H1 (cell line): ENCODE measurements at regions not wholly inside any gene's neighbourhood (a gene's known extent, or its start where the extent isn't known, plus 50 kb on each side); places are given as distances from the start of the nearest gene placed in this dataset.

Experiments
- CREB1 ChIP-seq: IDR thresholded peaks from 2 replicates; pipeline ENCODE4 v1.6.1; 2012; ENCODE audit warnings: inconsistent platforms
- KDM5A ChIP-seq: fragments of 200-600 bp; IDR thresholded peaks from 2 replicates; pipeline ENCODE4 v1.7.1; 2012; ENCODE audit warnings: mild to moderate bottlenecking, low read length, inconsistent platforms, mixed read lengths

- TF ChIP-seq KDM5A, result no peak
- TF ChIP-seq CREB1, result no peak
Observed at GRCh38 chr17:53122966-53123365, 699.8 kb upstream of the KIF2B start (continued).
